ENCODE measurements at regions not wholly inside any gene's neighbourhood (a gene's known extent, or its start where the extent isn't known, plus 50 kb on each side); places are given as distances from the start of the nearest gene placed in this dataset.

- no peak for DNase-seq
These were observed 216.8 kb downstream of the TSN start for GRCh38 chr2:121972203-121972602.

- DNase-seq: no peak
These were observed 219.6 kb downstream of the TSN start for GRCh38 chr2:121974897-121975661.

- no peak for DNase-seq
These were observed 221.5 kb downstream of the TSN start for GRCh38 chr2:121976926-121977325.

- no peak for DNase-seq
These were observed 221.9 kb downstream of the TSN start for GRCh38 chr2:121977326-121977725.

- no peak for DNase-seq
These were observed 237.2 kb downstream of the TSN start for GRCh38 chr2:121992700-121993099.

- DNase-seq: no peak
These were observed 238.2 kb downstream of the TSN start for GRCh38 chr2:121993682-121994081.

- DNase-seq: no peak
These were observed 239.1 kb downstream of the TSN start for GRCh38 chr2:121994238-121995206.

GRCh38 chr2:121998751-121999150, 243.3 kb downstream of the TSN start:
- DNase-seq: no peak

GRCh38 chr2:121999264-121999663, 243.8 kb downstream of the TSN start:
- peak; percentile 38 for DNase-seq

GRCh38 chr2:122000556-122001340, 245.3 kb downstream of the TSN start:
- no peak for DNase-seq

- DNase-seq: no peak
These were observed 246.0 kb downstream of the TSN start for GRCh38 chr2:122001441-122001874.

- DNase-seq: no peak
These were observed 247.9 kb downstream of the TSN start for GRCh38 chr2:122003196-122003940.

- no peak for DNase-seq
These were observed 251.7 kb downstream of the TSN start for GRCh38 chr2:122007126-122007525.

GRCh38 chr2:122007577-122007976, 252.1 kb downstream of the TSN start:
- no peak for DNase-seq

- no peak for DNase-seq
These were observed 254.1 kb downstream of the TSN start for GRCh38 chr2:122009561-122009960.

GRCh38 chr2:122011493-122012270, 256.2 kb downstream of the TSN start:
- DNase-seq: no peak

- no peak for DNase-seq
These were observed 263.3 kb downstream of the TSN start for GRCh38 chr2:122018736-122019135.

- DNase-seq: no peak
These were observed 264.3 kb downstream of the TSN start for GRCh38 chr2:122019724-122020123.

GRCh38 chr2:122020377-122020776, 264.9 kb downstream of the TSN start:
- no peak for DNase-seq

- DNase-seq: no peak
These were observed 266.5 kb downstream of the TSN start for GRCh38 chr2:122021941-122022340.

GRCh38 chr2:122022531-122022930, 267.1 kb downstream of the TSN start:
- no peak for DNase-seq
